ENCODE measurements at regions not wholly inside any gene's neighbourhood (a gene's known extent, or its start where the extent isn't known, plus 50 kb on each side); places are given as distances from the start of the nearest gene placed in this dataset.
"Not testable (repeated sequence)": the region's sequence is repeated elsewhere in the genome, so short reads cannot be mapped to it uniquely, and the experiment has no call there.

GRCh38 chr3:27551413-27551812 is 67.2 kb upstream of the SLC4A7 start:
- not testable (repeated sequence) for DNase-seq

GRCh38 chr3:27545061-27545460 is 60.9 kb upstream of the SLC4A7 start:
- DNase-seq: no peak

GRCh38 chr3:27544372-27544865 is 60.2 kb upstream of the SLC4A7 start:
- DNase-seq: no peak

GRCh38 chr3:27542476-27542875 is 58.3 kb upstream of the SLC4A7 start:
- no peak for DNase-seq

- no peak for DNase-seq
These were observed 56.0 kb upstream of the SLC4A7 start for GRCh38 chr3:27540231-27540630.

GRCh38 chr3:27536491-27536890 is 52.3 kb upstream of the SLC4A7 start:
- no peak for DNase-seq

- no peak for DNase-seq
These were observed 51.7 kb upstream of the SLC4A7 start for GRCh38 chr3:27535809-27536392.

GRCh38 chr3:27533718-27534573 is 49.8 kb upstream of the SLC4A7 start:
- peak; percentile 56 to 58 for DNase-seq

Measured in CD4-positive, alpha-beta T cell treated with Interleukin-1 beta for 1 hour (primary cell).